Thoracic aorta (tissue), 2 donors: ENCODE measurements at regions not wholly inside any gene's neighbourhood (a gene's known extent, or its start where the extent isn't known, plus 50 kb on each side); places are given as distances from the start of the nearest gene placed in this dataset.

Source experiments
- ATAC-seq: fragments of 150-250 bp; one replicate; pipeline ENCODE4 v1.8.0; 2017; ENCODE audit warnings: low read depth; ENCODE audit not compliant: insufficient number of reproducible peaks, low FRiP score
- DNase-seq: peaks from one replicate; pipeline ENCODE4 v3.0.0-alpha.2; 2020; ENCODE audit warnings: low spot score
- H3K27ac ChIP-seq, 2 donors: fragments of 200-600 bp; sonication (generic); 1 replicate in 1 of 2; 2 replicates in 1 of 2; pipeline ENCODE4 v1.5.1; 2016; ENCODE audit warnings: mild to moderate bottlenecking in 2 of 2, moderate library complexity in 2 of 2
- H3K27me3 ChIP-seq: fragments of 200-600 bp; sonication (generic); replicated peaks from 2 replicates; pipeline ENCODE4 v1.6.0; 2016; ENCODE audit warnings: mild to moderate bottlenecking; ENCODE audit not compliant: insufficient read depth
- H3K36me3 ChIP-seq: fragments of 200-600 bp; sonication (generic); one replicate; pipeline ENCODE4 v1.5.1; 2016
- H3K4me1 ChIP-seq, 2 donors: fragments of 200-600 bp; sonication (generic); 1 replicate in 1 of 2; 2 replicates in 1 of 2; pipeline versions ENCODE4 v1.5.1 to v1.6.0; 2016; ENCODE audit warnings: low read depth in 2 of 2, mild to moderate bottlenecking in 1 of 2; ENCODE audit not compliant: control insufficient read depth in 1 of 2
- H3K4me3 ChIP-seq: fragments of 200-600 bp; sonication (generic); 2 replicates; pipeline ENCODE4 v1.5.1; 2016; ENCODE audit warnings: mild to moderate bottlenecking
- H3K9me3 ChIP-seq: fragments of 200-600 bp; sonication (generic); 2 replicates; pipeline ENCODE4 v1.5.1; 2016
- CTCF ChIP-seq: fragments of 200-600 bp; sonication (generic); IDR thresholded peaks from one replicate; pipeline ENCODE4 v1.5.1; 2019; ENCODE audit warnings: antibody characterized with exemption

GRCh38 chr3:72624656-72625055 is 223.6 kb downstream of the SHQ1 start:
- ATAC-seq (no peak), DNase-seq (no peak)
- no peak for TF ChIP-seq CTCF
- Histone ChIP-seq H3K4me3 (no peak overlapping the region), H3K36me3 (no peaks in the 10 kb centered on the region), H3K27me3 (no peaks in the 10 kb centered on the region), H3K4me1 (no peaks in the 10 kb centered on the region), H3K9me3 (no peaks in the 10 kb centered on the region), H3K27ac (no peak overlapping the region)

- H3K27me3 ChIP-seq, result no peaks in the 10 kb centered on the region
- no peak overlapping the region for H3K4me3 ChIP-seq
- H3K36me3 ChIP-seq, result no peaks in the 10 kb centered on the region
- ATAC-seq (no peak), DNase-seq (no peak)
- H3K4me1 ChIP-seq, result no peaks in the 10 kb centered on the region
- no peak for TF ChIP-seq CTCF
- H3K27ac ChIP-seq, result no peak overlapping the region
- H3K9me3 ChIP-seq, result no peaks in the 10 kb centered on the region
Observed at GRCh38 chr3:72618739-72619138, 229.5 kb downstream of the SHQ1 start.

DNA sequence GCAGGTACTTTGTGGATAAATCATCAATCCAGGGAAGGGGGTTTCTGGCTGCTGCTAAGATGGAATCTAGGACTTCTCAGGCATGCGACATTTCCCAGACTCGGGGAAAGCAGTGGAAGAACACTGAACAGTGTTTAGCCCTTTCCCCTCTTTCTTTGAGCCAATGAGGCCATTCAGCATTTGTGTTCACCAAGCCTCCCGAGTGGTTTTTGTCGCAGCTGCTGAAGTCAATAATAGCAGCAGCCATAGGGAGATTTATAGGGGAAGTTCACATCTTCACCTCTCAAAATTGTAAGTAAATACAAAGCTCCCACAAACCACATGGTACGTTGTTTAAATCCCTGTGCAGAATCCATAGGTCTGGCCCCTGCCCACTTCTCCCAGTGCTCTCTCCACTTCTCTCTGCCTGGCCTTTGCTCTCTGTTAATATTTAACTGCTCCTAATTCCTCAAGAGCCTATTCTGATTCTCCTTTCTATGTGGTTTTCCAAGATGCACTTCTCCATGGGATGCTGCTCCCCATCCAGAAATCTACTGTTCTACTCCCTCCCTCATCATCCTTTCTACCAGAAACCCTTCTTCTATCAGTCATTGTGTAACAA is 230.7 kb downstream of the SHQ1 start:
- no peak overlapping the region for H3K27ac ChIP-seq
- H3K4me3 ChIP-seq, result no peak overlapping the region
- H3K36me3 ChIP-seq, result no peaks in the 10 kb centered on the region
- DNase-seq (no peak), ATAC-seq (no peak)
- TF ChIP-seq CTCF, result no peak
- no peaks in the 10 kb centered on the region for H3K27me3 ChIP-seq
- no peaks in the 10 kb centered on the region for H3K9me3 ChIP-seq
- H3K4me1 ChIP-seq, result no peaks in the 10 kb centered on the region

DNA sequence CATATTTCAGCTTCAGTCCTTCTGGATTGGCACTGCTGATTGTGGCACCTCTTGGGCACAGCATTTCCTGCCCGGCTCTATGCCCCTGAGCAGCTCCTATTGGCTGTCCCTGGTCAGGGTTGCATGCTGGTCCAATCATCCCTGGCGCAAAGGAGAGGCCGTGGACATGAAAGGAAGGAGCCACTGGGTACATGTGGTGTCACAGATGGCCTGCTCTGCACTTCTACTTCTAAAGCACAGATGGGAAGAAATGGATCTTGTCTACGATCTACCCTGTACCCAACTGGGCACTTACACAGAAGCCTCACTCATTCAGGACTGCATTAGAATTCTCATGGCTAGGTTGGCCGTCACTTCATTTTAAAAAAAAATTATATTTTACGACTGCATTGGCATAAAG is 232.5 kb downstream of the SHQ1 start:
- Histone ChIP-seq H3K4me1 (no peaks in the 10 kb centered on the region), H3K4me3 (no peak overlapping the region), H3K36me3 (no peaks in the 10 kb centered on the region), H3K27me3 (no peaks in the 10 kb centered on the region), H3K9me3 (no peaks in the 10 kb centered on the region), H3K27ac (no peak overlapping the region)
- DNase-seq (no peak), ATAC-seq (no peak)
- TF ChIP-seq CTCF, result no peak

DNA sequence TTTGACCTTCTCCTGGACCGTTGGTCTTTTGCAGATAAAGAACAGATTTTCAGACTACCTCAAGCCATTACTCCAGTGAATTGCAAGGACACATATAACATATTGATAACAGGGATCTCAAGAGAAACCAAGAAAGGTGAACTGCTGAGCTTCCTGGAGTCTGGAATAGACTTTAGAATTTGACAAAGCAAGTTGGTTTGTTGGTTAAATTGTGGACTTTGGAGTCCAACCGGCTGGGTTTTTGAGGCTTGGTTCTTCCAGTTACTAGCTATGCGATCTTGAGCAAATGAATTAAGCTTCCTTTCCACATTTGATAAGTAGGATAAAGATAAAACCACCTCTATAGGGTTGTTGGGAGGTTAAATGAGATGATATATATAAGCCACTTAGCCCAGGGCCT is 233.1 kb downstream of the SHQ1 start:
- no peak for TF ChIP-seq CTCF
- no peak for ATAC-seq
- Histone ChIP-seq H3K36me3 (no peaks in the 10 kb centered on the region), H3K4me3 (no peak overlapping the region), H3K27me3 (no peaks in the 10 kb centered on the region), H3K27ac (no peak overlapping the region), H3K4me1 (no peaks in the 10 kb centered on the region), H3K9me3 (no peaks in the 10 kb centered on the region)
- DNase-seq, result no peak
